ENCODE measurements at regions not wholly inside any gene's neighbourhood (a gene's known extent, or its start where the extent isn't known, plus 50 kb on each side); places are given as distances from the start of the nearest gene placed in this dataset.
"Not testable (repeated sequence)": the region's sequence is repeated elsewhere in the genome, so short reads cannot be mapped to it uniquely, and the experiment has no call there.

DNA sequence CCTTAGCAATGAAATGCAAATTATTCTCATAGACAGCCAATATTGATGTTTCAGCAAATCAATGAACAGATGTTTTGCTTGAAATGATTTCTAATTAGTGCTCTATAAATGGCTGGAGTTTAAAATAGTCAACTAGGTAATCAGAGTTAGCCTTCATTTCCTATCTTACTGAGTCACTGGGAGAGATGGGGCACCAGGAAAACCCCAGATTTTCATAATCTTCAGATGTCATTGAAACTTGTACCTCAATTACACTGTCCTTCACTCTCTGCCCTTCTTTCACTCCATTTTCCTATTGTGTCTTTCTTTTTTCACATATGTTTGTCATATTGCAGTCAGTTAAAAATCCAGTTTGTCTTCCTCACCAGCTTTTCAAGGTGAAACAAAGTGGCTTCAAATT lies 92.7 kb downstream of the C12orf75 start:
- no peak for DNase-seq

DNA sequence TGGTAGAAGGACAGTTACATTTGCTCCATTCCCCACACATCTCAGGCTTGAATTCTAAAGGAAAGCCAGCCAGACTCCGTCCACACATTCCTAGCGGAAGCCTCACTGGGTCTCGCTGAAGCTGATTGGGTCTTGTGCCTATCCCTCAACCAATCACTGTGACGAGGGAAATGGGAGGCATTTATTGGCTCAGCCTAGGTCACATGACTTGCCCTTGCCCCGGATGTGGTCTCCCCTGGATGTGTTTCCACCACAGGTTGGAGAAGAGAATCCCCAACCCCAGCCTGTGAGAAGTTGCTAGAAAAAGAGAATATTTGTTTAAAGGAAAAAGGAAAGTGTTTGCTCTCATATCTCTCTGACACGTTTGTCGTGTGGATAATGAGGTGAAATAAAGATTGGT lies 93.4 kb downstream of the C12orf75 start:
- no peak for DNase-seq

DNA sequence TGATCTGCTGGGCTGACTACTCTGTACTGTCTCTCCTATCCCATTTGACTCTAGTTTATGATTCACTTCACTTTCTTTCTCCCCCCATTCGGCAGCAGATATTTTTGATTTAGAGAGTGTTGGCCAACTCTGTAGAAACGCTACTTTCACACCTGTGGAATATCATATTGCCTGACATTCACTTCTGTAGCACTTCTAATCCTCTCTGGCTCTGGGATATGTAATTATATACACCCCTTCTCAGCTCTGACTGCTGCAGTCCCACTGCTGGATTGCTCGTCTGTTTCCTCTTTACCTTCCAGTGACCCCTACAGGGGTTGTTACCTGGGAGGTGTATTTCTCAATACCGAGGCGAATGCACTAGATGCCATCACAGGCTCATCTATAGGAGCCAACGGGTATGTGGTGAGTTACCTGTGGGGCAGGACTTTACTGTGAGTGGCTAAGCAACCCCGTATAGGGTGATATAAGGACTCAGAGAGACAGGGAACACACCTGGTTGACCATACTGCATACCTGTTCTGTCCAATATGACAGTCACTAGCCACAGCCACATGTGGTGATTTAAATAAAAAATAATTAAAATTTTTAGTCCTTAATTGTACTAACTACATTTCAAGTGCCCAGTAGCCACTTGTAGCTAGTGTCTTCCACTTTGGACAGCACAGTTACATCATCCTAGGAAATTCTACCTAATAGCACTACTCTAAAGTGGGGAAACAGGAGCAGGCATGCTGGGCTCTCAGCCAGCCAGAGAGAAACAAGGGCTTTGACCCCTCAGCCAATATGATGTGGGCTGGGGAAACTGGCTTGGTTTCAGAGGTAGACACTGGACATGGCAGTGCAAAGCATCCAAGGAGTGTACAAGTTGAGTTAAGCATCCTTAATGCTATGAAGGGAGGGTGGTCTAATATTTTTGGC lies 95.0 kb downstream of the C12orf75 start:
- DNase-seq, result no peak

DNA sequence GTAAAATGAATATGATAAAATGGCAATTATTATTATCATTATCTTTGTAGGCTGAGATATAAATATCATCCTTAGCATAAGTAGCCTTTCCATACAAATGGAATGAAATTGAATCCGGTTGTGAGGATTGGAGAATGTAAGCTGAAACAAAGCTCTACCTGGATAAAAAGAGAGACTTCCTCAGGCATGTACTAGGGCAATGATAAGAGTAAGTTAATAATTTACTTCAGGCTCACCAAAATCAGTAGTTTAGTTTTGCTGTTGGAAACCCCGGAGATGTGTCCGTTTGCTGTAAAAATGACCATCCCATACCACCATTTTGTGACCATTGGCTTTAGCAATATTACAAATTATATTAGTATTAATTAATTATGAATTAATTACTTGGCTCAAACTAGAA lies 96.3 kb downstream of the C12orf75 start:
- no peak for DNase-seq

DNA sequence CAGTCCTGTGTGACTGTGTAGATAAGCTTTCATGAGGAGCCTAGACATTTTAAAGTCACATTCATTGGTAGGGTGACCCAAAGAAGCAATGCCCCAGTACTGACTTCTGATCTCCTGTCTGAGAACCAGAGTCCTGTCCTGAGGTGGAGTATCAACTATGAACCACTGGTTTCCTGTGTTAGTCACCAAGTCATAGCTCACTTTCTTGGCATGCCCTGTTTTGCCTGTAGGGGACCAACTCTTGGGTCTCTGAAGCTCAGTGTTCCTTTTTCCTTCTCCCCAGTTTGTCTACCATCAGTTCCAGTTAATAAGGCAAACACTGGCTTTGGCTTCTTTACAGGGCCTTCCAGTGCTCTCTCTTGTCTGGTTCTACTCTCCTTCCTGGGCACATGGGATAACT lies 97.4 kb downstream of the C12orf75 start:
- DNase-seq, result no peak

DNA sequence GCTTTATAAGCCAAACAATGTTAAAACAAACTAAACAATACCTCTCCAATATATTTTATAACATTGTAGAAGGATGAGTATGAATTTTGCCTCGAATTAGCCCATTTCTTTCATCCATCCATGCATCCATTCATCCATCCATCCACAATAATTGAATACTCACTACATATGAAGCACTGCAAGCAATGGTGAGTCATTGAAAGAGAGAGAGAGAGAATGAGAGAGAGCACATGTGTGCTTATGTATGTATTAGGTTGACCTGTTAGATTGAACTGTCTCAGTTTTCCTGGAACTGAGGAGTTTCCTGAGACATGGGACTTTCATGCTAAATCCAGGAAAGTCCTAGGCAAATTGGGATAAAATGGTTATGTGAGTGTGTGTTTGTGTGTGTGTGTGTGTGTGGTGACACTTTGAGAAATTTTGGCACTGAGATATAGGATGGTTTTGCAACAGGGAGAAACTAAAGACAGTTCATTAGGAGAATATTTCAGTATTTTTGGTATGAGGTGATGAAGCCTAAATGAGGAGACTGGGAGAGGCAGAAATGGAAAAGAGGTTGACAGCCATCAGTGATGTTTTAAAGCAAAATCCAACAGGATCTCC lies 98.4 kb downstream of the C12orf75 start:
- DNase-seq, result no peak

DNA sequence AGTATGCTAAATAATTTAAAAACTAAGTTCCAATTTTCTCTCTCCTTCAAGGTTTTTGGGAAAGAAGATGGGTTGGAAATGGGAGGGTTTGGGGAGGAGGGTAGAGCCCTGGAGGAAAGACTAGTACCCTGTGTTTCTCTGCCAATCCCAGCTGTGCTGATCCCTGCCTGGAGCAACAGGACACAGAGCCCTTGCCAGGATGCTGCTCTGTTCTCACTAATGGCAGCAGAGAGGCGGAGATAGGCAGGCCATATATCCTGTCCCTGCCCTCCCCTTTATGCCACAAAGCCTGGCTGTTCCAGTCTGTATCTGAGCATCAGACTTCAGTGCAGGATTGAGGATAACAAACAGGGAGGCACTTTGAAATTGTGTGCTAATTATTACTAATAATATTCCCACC lies 99.0 kb downstream of the C12orf75 start:
- DNase-seq, result no peak

DNA sequence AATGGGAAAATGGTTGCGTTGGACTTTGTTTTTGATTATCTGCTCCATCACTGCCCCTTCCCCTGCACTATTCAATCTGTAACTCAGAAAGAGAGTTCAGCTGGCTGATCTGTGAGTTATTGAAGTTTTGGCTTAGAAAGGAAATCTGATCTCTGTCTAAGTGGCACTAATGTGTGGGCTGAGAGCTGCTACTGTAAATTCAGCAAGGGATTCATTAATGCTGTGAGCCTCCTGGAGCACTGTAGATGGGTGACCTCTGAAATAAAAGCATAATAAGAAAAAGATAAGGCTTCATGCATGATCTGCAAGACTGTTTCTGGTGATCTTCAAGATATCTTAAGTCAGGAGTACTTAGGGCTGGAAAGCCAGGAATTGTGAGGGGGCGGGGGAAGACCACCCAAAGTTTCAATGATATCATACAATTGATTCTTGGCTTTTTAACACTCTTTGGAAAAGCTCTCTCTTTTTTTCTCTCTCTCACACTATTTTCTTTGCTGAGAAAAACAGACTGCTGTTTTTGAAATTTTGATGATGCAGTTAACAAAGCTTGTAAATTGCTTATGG lies 101.1 kb downstream of the C12orf75 start:
- no peak for DNase-seq

DNA sequence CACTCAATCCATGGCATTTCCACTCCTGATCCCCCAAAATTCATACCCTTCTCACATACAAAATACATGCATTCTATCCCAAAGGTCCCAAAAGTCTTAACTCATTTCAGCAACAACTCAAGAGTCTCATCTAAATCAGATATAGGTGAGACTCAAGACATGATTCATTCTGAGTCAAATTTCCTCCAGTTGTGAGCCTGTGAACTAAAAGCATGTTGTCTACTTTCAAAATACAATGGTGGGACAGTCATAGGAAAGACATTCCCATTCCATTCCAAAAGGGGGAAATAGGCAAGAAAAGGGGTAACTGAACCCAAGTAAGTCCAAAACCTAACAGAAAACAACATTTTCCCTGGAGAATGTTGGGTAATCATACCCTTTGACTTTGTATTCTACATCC lies 103.3 kb downstream of the C12orf75 start:
- no peak for DNase-seq

DNA sequence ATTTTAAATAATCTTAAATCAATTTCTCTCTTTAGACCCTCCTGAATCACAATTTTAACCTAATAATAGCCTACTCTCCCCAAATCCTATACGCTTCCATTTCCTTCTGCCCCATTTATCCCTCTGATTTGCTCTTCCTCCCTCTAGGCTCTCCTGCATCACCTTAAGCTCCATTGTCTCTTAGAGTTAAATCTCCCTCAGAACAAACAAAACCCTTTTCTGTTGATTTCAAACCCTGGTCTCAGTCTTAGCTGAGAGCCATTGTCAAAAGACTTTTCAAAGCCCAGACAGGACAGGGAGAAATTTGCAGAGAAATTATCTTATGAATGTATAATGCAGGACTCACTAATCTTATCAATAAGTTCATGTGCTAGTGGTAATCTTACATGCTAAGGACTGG lies 106.1 kb downstream of the C12orf75 start:
- no peak for DNase-seq

DNA sequence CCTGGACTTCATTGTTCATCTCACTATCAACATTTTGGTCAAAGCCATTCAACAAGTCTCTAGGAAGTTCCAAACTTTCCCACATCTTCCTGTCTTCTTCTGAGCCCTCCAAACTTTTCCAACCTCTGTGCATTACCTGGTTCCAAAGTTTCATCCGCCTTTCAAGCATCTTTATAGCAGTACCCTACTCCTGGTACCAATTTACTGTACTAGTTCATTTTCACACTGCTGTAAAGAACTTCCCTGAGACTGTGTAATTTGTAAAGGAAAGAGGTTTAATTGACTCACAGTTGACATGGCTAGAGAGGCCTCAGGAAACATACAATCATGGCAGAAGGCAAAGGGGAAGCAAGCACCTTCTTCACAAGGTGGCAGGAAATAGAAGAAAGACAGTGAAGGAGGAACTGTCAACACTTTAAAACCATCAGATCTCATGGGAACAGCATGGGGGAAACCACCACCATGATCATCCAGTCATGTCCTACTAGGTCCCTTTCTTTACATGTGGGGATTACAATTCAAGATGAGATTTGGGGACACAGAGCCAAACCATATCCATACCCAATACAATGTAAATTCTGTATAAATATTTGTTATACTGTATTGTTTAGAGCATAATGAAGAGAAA lies 109.7 kb downstream of the C12orf75 start:
- DNase-seq, result no peak

DNA sequence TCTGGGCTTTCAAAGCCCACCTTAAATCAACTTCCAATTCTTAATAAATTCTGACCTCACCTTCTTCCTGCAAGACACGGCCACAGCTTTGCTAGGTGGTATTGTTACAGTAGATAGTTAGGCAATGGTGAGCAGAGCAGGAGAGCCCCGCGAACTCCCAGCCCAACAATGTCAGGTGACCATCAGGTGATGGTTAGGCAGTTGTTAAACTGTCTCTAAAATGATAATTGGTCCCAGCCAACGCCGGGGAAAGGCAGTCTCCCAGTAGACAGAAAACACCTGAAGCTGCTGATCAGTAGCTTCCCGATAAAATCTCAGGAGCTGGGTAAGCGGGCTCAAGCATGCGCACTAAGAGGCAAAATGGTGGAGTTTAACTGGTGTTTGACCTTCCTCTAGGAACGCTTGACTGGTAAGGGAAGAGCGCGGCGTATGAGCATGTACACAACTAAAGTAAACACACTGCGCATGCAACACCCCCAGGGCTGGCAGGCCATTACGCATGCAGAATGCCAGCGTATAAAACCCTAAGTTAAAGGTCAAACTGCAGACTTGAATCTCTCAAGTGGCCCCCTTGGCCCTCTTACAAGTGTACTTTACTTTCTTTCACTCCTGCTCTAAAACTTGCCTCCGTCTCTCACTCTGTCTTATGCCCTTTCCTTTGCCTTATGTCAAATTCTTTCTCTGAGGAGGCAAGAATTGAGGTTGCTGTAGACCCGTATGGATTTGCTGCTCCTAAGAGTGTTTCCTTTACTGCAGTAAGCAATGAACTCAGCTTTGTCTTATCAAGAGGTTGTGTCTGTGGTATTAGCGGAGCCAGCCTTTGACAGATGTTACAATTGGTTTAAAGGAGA lies 113.5 kb downstream of the C12orf75 start:
- no peak for DNase-seq

DNA sequence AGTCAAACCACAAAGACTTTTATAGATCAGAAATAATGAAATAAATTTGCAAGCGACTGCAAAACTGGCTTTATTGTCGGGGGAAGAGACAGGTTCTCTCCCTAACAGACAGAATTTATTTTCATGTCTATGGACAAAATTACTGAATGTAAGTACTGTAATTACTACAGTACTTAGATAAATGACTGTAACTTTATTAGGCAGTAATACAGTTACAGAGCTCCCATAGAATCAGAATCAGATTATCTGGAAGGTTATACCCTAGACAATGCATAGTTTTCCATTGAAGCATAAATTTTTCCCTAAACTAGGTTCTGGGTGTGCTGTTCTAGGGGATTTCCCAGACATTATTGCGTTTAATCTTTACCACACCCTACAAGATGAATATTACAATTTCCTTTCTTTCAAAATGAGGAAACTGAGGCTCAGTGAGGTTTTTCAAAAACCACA lies 114.2 kb downstream of the C12orf75 start:
- no peak for DNase-seq

DNA sequence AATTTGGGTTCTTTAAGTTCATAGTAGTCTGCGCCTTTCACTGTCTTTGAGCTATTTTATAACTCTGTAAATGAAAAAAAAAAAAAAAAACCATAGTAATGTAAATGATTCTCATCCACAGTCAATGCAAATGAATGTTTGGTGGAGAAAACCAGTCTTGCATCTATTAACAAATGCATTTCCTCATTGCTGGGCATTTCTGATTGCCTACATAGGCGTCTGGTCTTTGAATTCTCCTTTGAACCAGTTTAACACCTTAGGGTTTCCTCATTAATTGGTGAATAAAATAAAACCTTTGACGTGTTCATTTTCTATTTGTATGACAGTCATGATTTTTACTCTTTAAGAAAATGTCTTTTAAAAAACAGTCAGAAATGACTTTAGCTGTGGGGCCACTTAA lies 114.8 kb downstream of the C12orf75 start:
- DNase-seq, result no peak

DNA sequence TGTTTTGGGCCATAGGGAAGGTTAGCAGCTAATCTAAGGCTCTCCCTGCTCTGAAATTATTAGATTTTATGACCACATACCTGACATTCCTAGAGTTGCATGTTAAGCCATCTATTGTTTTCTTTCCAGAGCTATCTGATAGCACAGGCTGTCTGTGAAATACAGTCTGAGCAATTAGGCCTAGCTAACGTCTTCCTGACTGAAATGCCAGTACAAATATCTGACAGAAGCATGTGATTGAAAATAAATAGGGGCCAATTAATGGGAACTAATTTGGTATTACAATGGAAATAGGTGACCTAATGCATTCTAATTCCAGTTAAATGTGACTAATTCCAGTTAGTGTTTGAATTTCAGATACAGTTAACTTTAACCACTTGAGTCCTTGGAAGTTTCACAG lies 115.2 kb downstream of the C12orf75 start:
- DNase-seq, result no peak

DNA sequence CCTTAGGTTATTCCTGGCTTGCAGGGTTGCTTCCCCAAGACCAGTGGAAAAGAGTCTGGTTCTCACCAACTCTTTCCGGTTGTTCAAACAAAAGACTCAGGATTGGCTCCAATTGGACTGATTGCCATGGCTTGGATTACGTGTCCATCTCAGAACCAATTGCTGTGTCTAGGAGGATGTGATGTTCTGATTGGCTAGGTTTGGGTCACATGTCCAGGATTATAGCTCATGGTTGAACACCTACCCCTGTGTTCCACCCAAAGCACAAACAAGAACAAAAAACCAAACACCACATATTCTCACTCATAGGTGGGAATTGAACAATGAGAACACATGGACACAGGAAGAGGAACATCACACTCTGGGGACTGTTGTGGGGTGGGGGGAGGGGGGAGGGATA lies 116.0 kb downstream of the C12orf75 start:
- DNase-seq, result not testable (repeated sequence)

DNA sequence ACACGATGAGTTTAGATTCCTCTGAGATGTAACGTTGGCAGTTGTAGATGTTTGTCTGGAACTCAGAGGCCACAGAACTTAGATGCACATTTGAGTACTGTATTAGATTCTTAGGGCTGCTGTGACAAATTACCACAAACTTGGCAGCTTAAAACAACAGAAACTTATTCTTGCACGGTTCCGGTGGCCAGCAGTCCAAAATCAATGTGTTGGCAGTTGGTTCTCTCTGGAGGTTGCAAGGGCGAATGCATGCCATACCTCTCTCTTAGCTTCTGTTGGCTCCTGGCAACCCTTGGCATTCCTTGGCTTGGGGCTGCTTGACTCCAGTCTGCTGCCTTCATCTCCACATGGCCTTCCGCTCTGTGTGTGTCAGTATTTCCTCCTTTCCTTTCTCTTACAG lies 118.9 kb downstream of the C12orf75 start:
- no peak for DNase-seq

DNA sequence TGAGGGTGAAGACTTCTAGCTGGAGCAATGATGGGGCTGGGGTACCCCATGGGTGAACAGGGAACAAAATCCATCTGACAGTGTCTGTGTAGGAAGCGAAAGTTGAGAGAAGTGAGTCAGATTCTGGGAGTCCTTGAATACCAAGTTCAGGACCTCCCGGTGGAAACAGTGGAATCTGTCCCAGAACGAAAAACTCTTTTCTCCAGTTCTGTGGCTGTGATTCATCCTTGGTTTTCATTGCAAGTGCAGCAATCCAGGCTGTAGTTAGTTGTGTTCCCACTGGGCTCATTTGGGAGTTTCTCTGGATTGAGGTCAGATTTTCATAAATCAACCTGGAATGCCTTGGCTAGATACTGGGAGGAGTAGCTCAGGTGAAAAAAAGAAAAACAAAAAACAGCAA lies 120.7 kb downstream of the C12orf75 start:
- DNase-seq, result no peak

DNA sequence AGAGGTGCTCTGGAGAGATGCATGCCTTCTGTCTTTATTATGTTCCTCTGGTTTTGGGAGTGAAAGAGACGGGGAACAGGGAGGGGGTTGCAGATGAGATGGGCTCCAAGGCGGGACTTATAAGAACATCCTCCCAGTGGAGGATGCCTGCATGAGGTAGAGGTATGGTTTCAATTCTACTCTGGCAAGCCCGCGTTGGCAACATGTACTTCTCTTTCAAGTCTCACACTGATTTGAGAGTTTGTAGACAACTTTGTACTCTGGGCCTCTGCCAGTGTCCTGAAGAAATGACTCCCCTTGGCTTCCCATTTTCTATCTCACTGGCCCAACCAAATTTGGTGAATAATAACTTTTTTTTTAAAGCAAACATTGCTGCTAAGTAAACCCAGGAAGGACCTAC lies 121.3 kb downstream of the C12orf75 start:
- DNase-seq, result no peak

DNA sequence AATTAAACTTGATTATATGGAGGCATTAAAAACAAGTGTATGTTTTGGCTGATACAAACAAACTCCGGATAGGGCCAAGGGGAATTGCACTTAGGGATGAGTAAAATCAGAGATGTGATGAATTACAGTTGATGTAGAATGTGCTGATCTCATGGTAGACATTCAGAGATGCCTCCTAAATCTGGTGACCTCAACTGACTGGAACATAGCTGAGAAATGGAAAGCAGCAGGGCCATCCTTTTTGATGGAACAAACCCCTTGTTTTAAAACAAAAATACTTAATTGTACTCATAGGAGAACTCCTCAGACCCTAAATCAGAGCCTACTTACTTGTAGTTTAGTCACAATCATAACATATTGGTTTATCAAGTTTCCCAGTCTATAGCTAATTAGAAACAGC lies 122.8 kb downstream of the C12orf75 start:
- no peak for DNase-seq

DNA sequence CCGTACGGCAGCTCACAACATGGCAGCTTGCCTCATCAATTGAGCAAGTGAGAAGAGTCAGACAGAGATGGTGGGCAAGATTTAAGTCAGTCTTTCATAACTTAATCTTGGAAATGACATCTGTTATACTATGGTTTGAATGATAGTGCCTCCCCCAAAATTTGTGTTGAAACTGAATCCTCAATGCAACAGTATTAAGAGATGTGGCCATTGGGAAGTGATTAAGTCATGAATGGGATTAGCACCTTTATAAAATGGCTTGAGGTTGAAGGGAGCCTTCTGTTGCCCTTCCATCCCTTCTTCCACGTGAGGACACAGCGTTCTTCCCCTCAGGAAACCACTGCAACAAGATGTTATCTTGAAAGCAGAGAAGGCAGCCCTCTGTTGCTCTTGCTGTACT lies 124.2 kb downstream of the C12orf75 start:
- DNase-seq, result no peak

DNA sequence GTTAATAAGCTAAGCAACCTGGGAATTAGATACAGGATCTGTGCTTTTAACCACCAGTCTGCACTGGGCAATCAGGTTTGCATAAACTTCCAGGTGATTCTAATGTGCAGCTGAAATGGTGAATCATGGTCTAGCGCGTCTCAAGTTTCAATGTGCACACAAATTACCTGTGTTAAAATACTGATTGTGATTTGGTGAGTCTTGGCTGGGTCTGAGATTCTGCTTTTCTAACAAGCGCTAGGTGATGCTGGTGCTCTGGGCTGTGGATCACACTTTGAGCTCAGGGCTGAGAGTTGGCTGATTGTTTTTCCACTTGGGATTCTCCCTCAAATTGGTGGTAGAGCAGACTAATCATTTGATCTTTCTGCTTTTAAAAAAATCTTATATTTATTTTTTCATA lies 124.8 kb downstream of the C12orf75 start:
- DNase-seq, result no peak

DNA sequence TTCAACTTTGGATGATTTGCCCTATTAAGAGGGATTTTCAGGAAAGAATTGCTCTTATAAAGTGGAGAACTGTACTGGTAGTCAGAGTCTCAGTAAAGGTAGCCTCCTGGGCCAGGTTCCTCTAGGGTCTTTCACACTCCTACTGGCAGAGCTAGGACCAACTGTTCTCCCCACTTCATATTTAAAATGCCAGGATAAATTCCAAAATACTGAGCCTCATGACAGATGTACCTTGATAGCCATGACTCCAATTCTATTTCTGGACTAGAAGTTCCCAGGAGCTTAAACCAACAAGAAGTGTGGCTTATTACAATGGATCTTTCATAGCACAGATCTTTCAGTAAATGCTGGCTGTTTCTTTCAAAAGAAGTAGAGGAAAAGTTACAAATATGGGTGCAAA lies 126.5 kb downstream of the C12orf75 start:
- DNase-seq, result no peak

Measured in T1000 (cell line).